ENCODE measurements at regions not wholly inside any gene's neighbourhood (a gene's known extent, or its start where the extent isn't known, plus 50 kb on each side); places are given as distances from the start of the nearest gene placed in this dataset.

DNA sequence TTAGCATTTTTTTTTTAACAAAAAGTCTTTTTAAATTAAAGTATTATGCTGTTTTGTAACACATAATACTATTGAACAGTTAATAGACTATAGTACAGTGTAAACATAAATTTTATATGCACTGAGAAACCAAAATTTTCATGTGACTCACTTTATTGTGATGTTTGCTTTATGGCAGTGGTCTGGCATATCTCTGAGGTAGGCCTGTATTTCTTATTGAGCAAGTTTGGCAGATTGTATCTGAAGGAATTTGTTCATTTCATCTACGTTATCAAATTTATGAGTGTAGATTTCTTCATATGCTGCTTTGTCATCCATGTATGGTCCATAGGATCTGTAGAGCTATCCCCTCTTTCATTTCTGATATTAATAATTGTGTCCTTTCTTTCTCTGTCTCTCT lies 78.8 kb upstream of the PDE3A start:
- DNase-seq, result no peak

DNA sequence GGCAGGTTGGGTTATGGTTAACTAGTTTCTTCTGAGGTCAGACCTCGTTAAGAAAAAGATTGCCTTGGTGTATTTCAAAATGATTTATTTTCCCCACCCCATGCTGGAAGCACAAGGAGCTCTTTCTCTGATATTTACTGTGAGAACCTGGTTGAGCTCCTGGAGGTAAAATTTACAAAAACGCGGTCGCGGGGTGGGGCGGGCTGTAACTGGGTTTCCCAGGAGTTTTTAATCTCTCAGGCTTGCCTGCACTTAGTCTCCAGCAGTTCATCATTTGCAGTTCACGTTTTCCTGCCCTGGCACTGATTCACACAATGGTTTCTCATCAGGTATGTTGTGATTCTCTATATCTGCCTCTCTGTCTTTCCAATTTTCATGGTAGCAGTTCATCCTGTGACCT lies 67.9 kb upstream of the PDE3A start:
- no peak for DNase-seq

DNA sequence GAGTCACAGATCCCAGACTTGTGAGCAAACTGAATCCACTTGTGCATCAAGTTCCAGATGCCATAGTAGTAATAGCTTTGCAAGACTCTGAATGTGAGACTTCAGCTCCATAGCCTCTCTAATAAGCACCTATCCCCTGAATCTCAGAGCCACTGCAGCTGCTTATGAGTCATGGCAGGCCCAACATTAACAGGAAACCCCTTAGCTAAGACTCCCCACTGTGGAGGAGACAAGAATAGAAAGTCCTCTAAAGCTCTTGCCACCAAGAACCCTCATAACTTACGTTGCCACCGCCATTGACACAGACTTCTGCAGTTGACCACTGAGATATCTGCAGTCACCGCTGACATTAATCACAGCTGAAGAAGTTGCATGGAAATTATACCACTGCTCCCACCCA lies 62.9 kb upstream of the PDE3A start:
- DNase-seq, result no peak

DNA sequence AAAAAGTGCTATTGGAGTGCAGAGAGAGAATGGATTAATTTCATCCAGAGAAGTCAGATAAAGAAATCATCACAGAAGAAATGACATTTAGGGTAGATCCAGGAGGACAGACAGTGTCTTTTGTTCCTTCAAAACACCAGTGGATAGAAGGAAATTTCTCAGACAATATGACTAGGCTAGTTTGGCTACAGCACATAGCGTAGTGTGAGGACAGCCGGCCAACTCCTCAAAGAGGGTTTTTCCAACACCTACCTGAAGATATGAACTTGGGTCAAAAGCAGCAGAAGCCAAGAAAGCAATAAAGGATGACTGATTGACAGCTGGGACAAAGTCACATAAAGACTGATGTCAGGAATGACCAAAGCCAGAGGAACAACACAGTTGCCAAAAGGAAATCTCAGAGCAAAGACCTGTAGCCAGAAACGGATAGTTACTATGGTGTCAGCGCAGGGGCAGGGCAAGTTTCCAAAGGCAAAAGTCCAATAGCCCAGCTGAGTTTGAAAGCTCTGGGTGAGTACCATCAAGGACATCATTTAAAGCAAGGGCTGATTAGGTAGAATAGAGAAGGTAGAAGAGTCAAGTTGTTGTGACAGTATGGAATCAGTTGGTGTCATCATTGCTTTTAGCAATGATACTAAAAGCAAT lies 58.7 kb upstream of the PDE3A start:
- DNase-seq, result no peak

DNA sequence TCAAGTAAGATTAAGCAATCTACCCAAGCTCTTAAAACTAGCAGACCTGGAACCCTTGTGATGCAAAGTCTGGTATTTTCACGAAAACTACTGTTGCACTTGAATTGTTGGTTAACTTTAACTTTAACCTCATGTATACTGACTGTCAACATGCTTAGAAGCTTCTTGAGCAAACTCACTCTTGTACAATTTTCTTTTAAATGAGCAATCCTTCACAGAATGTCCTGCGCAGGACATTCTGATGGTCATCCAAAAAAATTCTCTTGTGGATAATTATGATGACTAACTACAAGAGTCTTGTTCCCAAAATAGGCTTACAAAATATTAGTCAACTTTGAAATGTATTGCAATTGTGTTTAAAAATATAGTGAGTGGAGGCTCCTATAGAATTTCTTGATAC lies 54.0 kb upstream of the PDE3A start:
- no peak for DNase-seq

DNA sequence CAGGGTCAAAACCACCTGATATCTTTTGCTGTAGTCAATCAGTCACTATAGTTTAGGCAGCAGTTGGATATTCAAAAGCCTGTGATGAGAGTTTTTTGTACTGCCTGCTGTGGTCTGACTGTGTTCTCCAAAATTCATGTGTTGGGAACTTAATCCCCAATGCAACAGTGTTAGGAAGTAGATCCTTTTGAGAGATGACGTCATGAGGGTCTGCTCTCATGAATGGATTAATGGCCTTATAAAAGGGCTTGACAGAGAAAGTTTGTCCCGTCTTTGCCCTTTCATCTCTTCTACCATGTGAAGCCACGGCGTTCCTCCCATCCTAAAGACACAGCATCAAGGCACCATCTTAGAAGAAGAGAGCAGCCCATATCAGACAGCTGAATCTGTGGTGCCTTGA lies 50.8 kb upstream of the PDE3A start:
- no peak for DNase-seq
